ENCODE measurements at regions not wholly inside any gene's neighbourhood (a gene's known extent, or its start where the extent isn't known, plus 50 kb on each side); places are given as distances from the start of the nearest gene placed in this dataset.

- intact Hi-C loops (cut with DNase I; ENCODE audit: low total_unique reads), result no loop called here
- DNase-seq, result no peak
- Histone ChIP-seq H3K36me3 (no peaks in the 10 kb centered on the region), H3K4me1 (no peaks in the 10 kb centered on the region), H3K27ac (no peak overlapping the region), H3K27me3 (no peaks in the 10 kb centered on the region), H3K9me3 (no peaks in the 10 kb centered on the region), H3K4me3 (no peak overlapping the region)
- TF ChIP-seq POLR2A (IDR thresholded peaks at IDR 0.05) (no peak), CTCF (IDR thresholded peaks at IDR 0.05) (no peak)
These were observed 331.5 kb downstream of the UACA start for GRCh38 chr15:70431854-70432253.

DNA sequence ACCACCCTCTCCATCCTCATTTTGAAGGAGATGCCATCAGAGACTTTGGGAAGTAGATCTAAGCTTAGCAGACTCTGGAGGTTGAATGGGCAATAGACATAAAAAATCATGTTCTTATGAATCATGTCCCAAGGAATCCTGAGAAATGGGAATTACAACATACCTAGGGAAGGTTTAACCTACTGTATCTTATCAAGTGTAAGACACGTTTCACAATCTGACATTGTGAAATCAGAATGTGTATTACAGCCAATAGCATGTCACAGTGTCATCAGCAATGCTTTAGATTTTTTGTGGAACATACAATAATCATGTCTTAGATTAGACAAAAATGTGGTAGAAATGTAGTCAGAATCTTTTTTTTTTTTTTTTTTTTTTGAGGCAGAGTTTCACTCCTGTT lies 332.4 kb upstream of the TLE3 start:
- H3K4me3 ChIP-seq, result no peak overlapping the region
- no peak overlapping the region for H3K27ac ChIP-seq
- no peaks in the 10 kb centered on the region for H3K27me3 ChIP-seq
- no peak for TF ChIP-seq CTCF (IDR thresholded peaks at IDR 0.05)
- TF ChIP-seq POLR2A (IDR thresholded peaks at IDR 0.05), result no peak
- no peak for DNase-seq
- H3K36me3 ChIP-seq, result no peaks in the 10 kb centered on the region
- no peaks in the 10 kb centered on the region for H3K9me3 ChIP-seq
- H3K4me1 ChIP-seq, result no peaks in the 10 kb centered on the region
- intact Hi-C loops (cut with DNase I; ENCODE audit: low total_unique reads), result no loop called here

DNA sequence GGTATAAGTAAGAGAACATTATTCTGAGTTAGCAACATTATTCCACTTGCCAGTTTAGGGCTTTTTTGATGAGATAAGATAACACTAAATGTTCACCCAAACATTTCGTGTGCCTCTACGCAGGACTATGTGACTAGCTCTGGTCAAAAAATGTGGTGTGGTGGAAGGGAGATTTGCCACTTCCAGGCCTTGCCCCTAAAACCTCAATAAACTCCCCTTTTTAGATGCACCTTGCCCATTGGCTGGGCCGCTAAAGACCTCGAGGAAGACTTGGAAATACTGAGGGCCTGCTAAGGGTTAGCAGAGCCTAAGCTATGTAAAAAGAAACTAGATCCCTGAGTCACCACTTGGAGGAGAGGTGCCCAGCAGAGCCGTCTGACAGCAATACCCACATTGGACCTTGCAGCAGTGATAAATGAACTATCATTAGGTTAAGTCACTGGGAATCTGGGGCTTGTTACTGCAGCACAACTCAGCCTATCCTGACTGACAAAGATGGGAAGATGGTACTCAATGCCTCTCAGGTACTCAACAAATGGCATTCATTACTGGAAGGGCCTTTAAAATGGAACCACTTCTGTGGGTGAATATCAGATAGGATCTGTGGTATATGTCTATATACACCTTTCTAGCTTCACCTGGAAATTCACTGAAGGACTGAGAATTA lies 331.5 kb upstream of the TLE3 start:
- Histone ChIP-seq H3K36me3 (no peaks in the 10 kb centered on the region), H3K27me3 (no peaks in the 10 kb centered on the region), H3K9me3 (no peaks in the 10 kb centered on the region), H3K4me3 (no peak overlapping the region), H3K4me1 (no peaks in the 10 kb centered on the region), H3K27ac (no peak overlapping the region)
- TF ChIP-seq POLR2A (IDR thresholded peaks at IDR 0.05), result no peak
- no peak for TF ChIP-seq CTCF (IDR thresholded peaks at IDR 0.05)
- no peak for DNase-seq
- intact Hi-C loops (cut with DNase I; ENCODE audit: low total_unique reads), result no loop called here

DNA sequence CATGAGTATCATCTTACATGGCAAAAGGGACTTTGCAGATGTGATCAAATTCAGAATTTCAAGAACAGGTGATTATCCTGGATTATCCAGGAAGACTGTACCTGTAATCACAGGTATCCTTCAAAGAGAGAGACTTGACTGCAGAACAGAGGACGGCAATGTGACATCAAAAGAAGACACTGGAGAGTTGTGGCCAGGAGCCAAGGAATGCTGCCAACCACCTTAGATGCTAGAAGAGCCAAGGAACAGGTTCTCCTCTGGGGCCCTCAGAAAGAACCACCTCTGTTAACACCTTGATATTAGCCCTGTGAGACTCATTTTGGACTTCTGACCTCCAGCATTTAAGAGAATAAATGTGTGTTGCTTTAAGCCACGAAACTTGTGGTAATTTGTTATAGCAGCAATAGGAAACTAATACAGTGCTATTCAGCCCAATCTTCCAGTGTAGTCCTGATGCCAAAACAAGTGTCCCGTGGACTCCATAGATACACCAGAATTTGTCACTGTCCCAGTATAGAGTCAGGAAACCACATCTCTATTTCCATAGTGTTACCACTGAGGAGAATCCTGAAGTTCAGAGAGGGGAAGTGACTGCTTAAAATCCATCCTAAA lies 330.6 kb upstream of the TLE3 start:
- no peak for DNase-seq
- H3K27me3 ChIP-seq, result no peaks in the 10 kb centered on the region
- no peaks in the 10 kb centered on the region for H3K36me3 ChIP-seq
- H3K27ac ChIP-seq, result no peak overlapping the region
- no peak overlapping the region for H3K4me3 ChIP-seq
- H3K4me1 ChIP-seq, result no peaks in the 10 kb centered on the region
- H3K9me3 ChIP-seq, result no peaks in the 10 kb centered on the region
- intact Hi-C loops (cut with DNase I; ENCODE audit: low total_unique reads), result no loop called here
- TF ChIP-seq POLR2A (IDR thresholded peaks at IDR 0.05) (no peak), CTCF (IDR thresholded peaks at IDR 0.05) (no peak)

DNA sequence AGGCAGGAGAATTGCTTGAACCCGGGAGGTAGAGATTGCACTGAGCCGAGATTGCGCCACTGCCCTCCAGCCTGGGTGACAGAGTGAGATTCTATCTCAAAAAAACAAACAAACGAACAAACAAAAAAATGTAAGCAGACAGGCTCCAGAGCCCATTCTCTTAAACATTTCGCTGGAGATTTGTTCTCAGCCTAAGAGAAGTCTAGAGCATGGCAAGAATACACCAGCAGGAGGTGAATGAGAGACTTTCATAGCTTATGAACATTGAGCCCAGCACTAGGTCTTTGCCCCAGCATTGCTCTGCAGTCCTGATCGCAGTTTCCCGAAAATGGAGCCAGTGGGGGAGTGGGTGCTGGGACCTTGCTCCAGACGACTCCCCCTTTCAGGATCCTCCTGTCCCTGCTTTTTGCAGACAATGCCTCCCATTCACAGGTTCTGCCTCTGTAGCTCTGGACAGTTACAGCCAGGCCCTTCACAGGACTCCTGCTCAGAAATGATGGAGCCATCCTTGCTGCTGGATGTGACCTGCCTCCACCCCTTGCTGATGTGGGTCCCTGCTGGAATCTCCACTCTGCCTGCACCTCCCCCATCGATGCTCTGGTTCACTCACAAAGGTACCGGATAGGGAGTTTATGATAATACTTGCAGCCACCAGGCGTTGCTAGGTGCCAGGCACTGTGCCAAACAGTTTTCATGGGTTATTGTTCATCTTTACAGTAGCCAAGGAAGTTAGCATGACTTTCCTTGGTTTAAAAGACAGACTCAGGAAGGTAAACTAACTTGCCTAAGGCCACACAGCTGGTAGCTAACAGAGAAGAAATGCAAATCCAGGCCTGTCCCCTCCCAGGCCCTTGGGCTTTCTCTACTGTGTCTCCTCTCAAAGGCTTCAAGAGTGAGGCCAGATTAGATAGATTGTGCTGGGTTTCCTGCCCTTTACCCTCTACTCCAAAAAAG lies 329.7 kb upstream of the TLE3 start:
- TF ChIP-seq CTCF (IDR thresholded peaks at IDR 0.05), result no peak
- no peak for TF ChIP-seq POLR2A (IDR thresholded peaks at IDR 0.05)
- H3K4me1 ChIP-seq, result no peaks in the 10 kb centered on the region
- intact Hi-C loops (cut with DNase I; ENCODE audit: low total_unique reads), result no loop called here
- no peak overlapping the region for H3K27ac ChIP-seq
- DNase-seq, result no peak
- H3K27me3 ChIP-seq, result no peaks in the 10 kb centered on the region
- H3K4me3 ChIP-seq, result no peak overlapping the region
- no peaks in the 10 kb centered on the region for H3K36me3 ChIP-seq
- no peaks in the 10 kb centered on the region for H3K9me3 ChIP-seq
